Astrocyte of the cerebellum (primary cell): ENCODE measurements at regions not wholly inside any gene's neighbourhood (a gene's known extent, or its start where the extent isn't known, plus 50 kb on each side); places are given as distances from the start of the nearest gene placed in this dataset.

Experiments used
- DNase-seq: peaks from one replicate; pipeline ENCODE4 v3.0.0-alpha.2; 2011; ENCODE audit warnings: low read depth
- H3K4me3 ChIP-seq: 2 replicates; pipeline ENCODE4 v1.5.1; 2011; ENCODE audit warnings: mild to moderate bottlenecking, low read depth, low read length, moderate library complexity
- CTCF ChIP-seq: IDR thresholded peaks from 2 replicates; pipeline ENCODE4 v1.5.1; 2012; ENCODE audit warnings: low read length, low read depth, moderate library complexity, mild to moderate bottlenecking; ENCODE audit errors: missing control alignments
- in situ Hi-C: cut with HindIII; loops from 2 replicates; pipeline ENCODE4 v1.10.0; 2017; ENCODE audit warnings: low sequenced_read_pairs

DNA sequence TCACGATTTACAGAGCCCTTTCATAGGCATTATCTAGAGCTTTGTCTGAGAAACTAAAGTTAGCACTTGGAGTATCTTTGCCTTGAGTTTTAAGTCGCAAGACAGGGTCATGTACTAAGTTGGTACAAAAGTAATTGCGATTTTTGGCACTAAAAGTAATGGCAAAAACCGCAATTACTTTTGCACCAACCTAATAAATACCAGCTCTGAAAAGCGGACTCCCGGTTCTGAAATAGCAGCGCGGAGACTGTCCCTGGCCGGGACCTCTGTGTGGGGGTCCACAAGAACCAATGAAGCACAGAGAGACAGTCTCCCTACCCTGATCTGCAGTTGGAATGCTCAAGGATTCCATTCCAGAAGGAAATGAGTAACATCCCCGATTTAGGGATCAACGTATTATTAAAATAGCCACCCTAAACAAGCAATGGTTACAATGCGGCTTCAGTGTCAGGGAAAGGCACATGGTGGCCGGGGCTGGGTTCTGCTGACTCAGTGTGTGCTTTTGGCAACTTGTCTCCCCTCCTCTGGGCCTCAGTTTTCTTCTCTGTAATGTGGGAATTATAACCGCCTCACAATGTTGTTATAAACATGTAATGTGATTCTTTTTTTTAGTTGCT is 150.3 kb upstream of the MCTP2 start:
- no peak overlapping the region for H3K4me3 ChIP-seq
- TF ChIP-seq CTCF, result no peak
- in situ Hi-C loops, result no loop called here
- no peak for DNase-seq

DNA sequence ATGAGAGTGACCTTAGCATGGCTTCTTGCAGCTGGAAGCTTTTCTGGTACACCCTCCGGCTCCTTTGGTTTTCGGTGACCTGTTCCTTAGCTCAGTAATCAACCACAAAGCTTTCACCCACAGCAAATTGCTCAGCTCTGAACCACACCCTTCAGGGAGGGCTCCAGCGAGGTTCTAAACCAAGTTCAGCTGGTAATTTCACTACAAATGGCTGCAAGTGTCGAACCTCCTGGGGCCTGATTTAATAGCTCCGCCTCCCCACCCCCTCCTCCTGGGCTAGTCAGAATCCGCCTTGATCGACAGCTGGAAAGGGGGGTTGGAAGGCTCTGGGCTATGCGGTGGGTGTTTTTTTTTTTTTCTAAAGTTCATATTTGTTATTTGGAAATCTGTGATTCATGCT is 150.9 kb upstream of the MCTP2 start:
- H3K4me3 ChIP-seq, result no peak overlapping the region
- DNase-seq, result peak; percentile 22
- in situ Hi-C loops, result no loop called here
- TF ChIP-seq CTCF, result no peak

DNA sequence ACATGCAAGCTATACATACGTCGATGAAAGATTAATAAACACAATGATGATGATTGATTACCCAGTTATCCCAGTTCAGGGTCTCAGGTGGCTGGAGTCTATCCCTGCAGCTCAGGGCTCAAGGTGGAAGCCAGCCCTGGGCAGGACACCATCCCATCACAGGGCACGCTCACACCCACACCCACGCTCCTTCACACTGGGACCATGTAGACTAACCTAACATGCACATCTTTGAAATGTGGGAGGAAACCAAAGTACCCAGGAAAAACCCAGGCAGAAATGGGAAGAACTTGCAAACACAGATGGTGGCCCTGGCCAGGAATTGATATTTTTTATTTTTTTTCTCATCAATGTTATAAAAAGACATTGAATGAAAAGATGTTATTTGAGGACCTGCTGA is 151.4 kb upstream of the MCTP2 start:
- DNase-seq, result no peak
- no peak overlapping the region for H3K4me3 ChIP-seq
- no peak for TF ChIP-seq CTCF
- in situ Hi-C loops, result no loop called here

- no peak for DNase-seq
- H3K4me3 ChIP-seq, result no peak overlapping the region
- in situ Hi-C loops, result no loop called here
- TF ChIP-seq CTCF, result no peak
Measured at GRCh38 chr15:94079459-94079858, 151.9 kb upstream of the MCTP2 start.

- no peak overlapping the region for H3K4me3 ChIP-seq
- in situ Hi-C loops, result no loop called here
- TF ChIP-seq CTCF, result no peak
- no peak for DNase-seq
Measured at GRCh38 chr15:94077938-94078337, 153.4 kb upstream of the MCTP2 start.

DNA sequence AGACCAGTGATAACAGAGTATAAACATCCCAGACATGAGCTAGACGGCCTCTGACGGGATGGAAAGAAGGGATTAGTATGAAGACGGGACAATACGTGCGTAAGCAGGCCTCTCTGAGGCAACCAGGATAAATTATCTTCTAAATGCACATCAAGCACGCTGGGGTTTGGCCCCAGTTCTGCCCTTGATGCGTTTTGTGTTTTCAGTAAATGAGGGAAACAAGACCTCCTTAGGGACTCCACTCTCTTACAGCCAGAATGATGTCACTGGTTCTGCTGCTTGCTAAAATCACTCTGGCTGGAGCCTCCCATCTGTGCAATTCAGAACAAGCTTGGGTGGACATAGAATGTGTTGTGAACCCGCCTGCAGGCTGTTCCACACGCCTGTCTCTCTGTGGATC is 156.0 kb upstream of the MCTP2 start:
- no peak overlapping the region for H3K4me3 ChIP-seq
- no peak for TF ChIP-seq CTCF
- no peak for DNase-seq
- in situ Hi-C loops, result no loop called here
